ENCODE measurements at regions not wholly inside any gene's neighbourhood (a gene's known extent, or its start where the extent isn't known, plus 50 kb on each side); places are given as distances from the start of the nearest gene placed in this dataset.

DNA sequence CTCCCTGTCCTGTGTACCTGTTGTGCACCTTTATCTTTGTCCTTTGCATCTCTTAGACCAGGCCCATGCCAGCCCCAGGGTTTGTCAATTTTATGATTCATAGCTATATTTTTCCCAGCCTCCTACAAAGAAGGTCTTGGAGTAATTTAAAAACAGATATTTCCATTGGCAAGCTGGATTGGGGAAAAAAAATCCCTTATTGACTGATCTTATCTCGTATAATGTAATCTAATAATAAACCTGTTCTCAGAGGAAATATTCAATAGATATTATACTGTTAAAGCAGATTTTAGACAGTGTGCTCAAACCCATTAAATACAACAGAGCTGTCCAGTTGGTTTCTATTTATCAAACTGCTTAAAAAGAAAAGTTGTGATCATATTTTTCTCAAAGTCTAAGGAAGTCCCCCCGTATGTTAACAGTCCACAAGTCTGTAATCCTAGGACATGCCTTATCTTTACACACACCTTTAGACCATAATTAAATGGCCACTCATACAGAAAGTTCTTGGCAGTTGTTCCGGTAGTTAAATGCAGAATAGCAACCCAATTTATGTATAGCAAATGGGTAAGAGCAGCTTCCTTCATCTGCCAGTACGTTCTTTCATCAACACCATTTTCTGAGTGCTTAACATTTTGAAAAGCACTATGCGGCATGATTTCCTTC is 700.9 kb upstream of the NR2F2 start:
- TF ChIP-seq, protein P1, sequence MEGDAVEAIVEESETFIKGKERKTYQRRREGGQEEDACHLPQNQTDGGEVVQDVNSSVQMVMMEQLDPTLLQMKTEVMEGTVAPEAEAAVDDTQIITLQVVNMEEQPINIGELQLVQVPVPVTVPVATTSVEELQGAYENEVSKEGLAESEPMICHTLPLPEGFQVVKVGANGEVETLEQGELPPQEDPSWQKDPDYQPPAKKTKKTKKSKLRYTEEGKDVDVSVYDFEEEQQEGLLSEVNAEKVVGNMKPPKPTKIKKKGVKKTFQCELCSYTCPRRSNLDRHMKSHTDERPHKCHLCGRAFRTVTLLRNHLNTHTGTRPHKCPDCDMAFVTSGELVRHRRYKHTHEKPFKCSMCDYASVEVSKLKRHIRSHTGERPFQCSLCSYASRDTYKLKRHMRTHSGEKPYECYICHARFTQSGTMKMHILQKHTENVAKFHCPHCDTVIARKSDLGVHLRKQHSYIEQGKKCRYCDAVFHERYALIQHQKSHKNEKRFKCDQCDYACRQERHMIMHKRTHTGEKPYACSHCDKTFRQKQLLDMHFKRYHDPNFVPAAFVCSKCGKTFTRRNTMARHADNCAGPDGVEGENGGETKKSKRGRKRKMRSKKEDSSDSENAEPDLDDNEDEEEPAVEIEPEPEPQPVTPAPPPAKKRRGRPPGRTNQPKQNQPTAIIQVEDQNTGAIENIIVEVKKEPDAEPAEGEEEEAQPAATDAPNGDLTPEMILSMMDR (conservative IDR thresholded peaks at IDR 0.05; ENCODE audit: low read depth, low read length) = no peak
- TF ChIP-seq EZH2 (IDR thresholded peaks at IDR 0.05; ENCODE audit: borderline replicate concordance, low read depth, low read length, poor library complexity, severe bottlenecking) = no peak
